NCI-H1048 (cell line): ENCODE measurements at regions not wholly inside any gene's neighbourhood (a gene's known extent, or its start where the extent isn't known, plus 50 kb on each side); places are given as distances from the start of the nearest gene placed in this dataset.

Experiments
- DNase-seq: peaks from one replicate; lab custom pipeline; 2025; lab: John Stamatoyannopoulos, UW

- no peak for DNase-seq
These were observed 83.2 kb downstream of the CEBPB start for GRCh38 chr20:50273601-50274491.

- DNase-seq, result no peak
These were observed 84.2 kb downstream of the CEBPB start for GRCh38 chr20:50274570-50275430.

GRCh38 chr20:50276119-50277063, 85.8 kb downstream of the CEBPB start:
- DNase-seq, result no peak

GRCh38 chr20:50277064-50277415, 86.4 kb downstream of the CEBPB start:
- DNase-seq, result no peak

GRCh38 chr20:50277460-50278376, 87.1 kb downstream of the CEBPB start:
- no peak for DNase-seq

- no peak for DNase-seq
These were observed 87.7 kb downstream of the CEBPB start for GRCh38 chr20:50278377-50278683.

GRCh38 chr20:50278684-50279531, 88.3 kb downstream of the CEBPB start:
- no peak for DNase-seq

GRCh38 chr20:50279988-50280850, 89.6 kb downstream of the CEBPB start:
- no peak for DNase-seq

GRCh38 chr20:50280851-50281655, 90.4 kb downstream of the CEBPB start:
- no peak for DNase-seq

GRCh38 chr20:50281831-50282591, 91.4 kb downstream of the CEBPB start:
- DNase-seq, result no peak

GRCh38 chr20:50282592-50283241, 92.1 kb downstream of the CEBPB start:
- no peak for DNase-seq

GRCh38 chr20:50283370-50283769, 92.7 kb downstream of the CEBPB start:
- no peak for DNase-seq

- no peak for DNase-seq
These were observed 93.5 kb downstream of the CEBPB start for GRCh38 chr20:50283922-50284810.

GRCh38 chr20:50284811-50285375, 94.3 kb downstream of the CEBPB start:
- no peak for DNase-seq

GRCh38 chr20:50285376-50286173, 94.9 kb downstream of the CEBPB start:
- DNase-seq, result no peak
